ENCODE measurements at regions not wholly inside any gene's neighbourhood (a gene's known extent, or its start where the extent isn't known, plus 50 kb on each side); places are given as distances from the start of the nearest gene placed in this dataset.

GRCh38 chr10:31146491-31147209 lies 115.0 kb upstream of the ZNF438 start:
- no peak for TF ChIP-seq CTCF (IDR thresholded peaks at IDR 0.05)
- no peak for TF ChIP-seq EP300 (IDR thresholded peaks at IDR 0.05)
